Loucy (cell line): ENCODE measurements at regions not wholly inside any gene's neighbourhood (a gene's known extent, or its start where the extent isn't known, plus 50 kb on each side); places are given as distances from the start of the nearest gene placed in this dataset.
"Not testable (repeated sequence)": the region's sequence is repeated elsewhere in the genome, so short reads cannot be mapped to it uniquely, and the experiment has no call there.

Experiments
- H2AFZ ChIP-seq: fragments of 200-600 bp; sonication (generic); 2 replicates; pipeline ENCODE4 v1.6.0; 2016; ENCODE audit warnings: antibody characterized with exemption, mild to moderate bottlenecking, low read length, moderate library complexity
- H3F3A ChIP-seq: fragments of 200-600 bp; 2 replicates; pipeline ENCODE4 v1.6.0; 2016; ENCODE audit warnings: antibody characterized with exemption, low read depth, mild to moderate bottlenecking
- H3K27me3 ChIP-seq: fragments of 200-600 bp; sonication (generic); 2 replicates; pipeline ENCODE4 v1.6.1; 2014; ENCODE audit warnings: low read length, mild to moderate bottlenecking; ENCODE audit not compliant: insufficient read depth, poor library complexity, severe bottlenecking
- H3K36me3 ChIP-seq: fragments of 200-600 bp; sonication (generic); 2 replicates; pipeline ENCODE4 v1.6.1; 2016; ENCODE audit warnings: low read length; ENCODE audit not compliant: insufficient read depth
- H3K4me1 ChIP-seq: fragments of 200-600 bp; sonication (generic); 2 replicates; pipeline ENCODE4 v1.5.1; 2014; ENCODE audit warnings: low read length, mild to moderate bottlenecking; ENCODE audit not compliant: insufficient read depth, poor library complexity, severe bottlenecking
- H3K4me2 ChIP-seq: fragments of 200-600 bp; sonication (generic); 2 replicates; pipeline ENCODE4 v1.6.0; 2014; ENCODE audit warnings: antibody characterized with exemption, low read length, low read depth, mild to moderate bottlenecking; ENCODE audit not compliant: poor library complexity, severe bottlenecking
- H3K4me3 ChIP-seq: fragments of 200-600 bp; sonication (generic); 2 replicates; pipeline ENCODE4 v1.5.1; 2014; ENCODE audit warnings: low read length, mild to moderate bottlenecking, mixed read lengths; ENCODE audit not compliant: poor library complexity, severe bottlenecking
- H3K79me2 ChIP-seq: fragments of 200-600 bp; sonication (generic); 2 replicates; pipeline ENCODE4 v1.6.1; 2014; ENCODE audit warnings: low read length; ENCODE audit not compliant: insufficient read depth
- H3K9ac ChIP-seq: fragments of 200-600 bp; sonication (generic); 2 replicates; pipeline ENCODE4 v1.6.0; 2014; ENCODE audit warnings: mild to moderate bottlenecking, low read depth, low read length, moderate library complexity; ENCODE audit not compliant: poor library complexity, severe bottlenecking
- H3K9me2 ChIP-seq: fragments of 200-600 bp; sonication (generic); replicated peaks from 2 replicates; pipeline ENCODE4 v1.6.1; 2016; ENCODE audit warnings: low read depth, low read length, mixed read lengths
- H3K9me3 ChIP-seq: fragments of 200-600 bp; sonication (generic); 2 replicates; pipeline ENCODE4 v1.6.1; 2014; ENCODE audit warnings: mild to moderate bottlenecking, antibody characterized with exemption, low read length, low read depth; ENCODE audit not compliant: insufficient read depth
- H4K20me1 ChIP-seq: fragments of 200-600 bp; sonication (generic); 2 replicates; pipeline ENCODE4 v1.6.0; 2014; ENCODE audit warnings: antibody characterized with exemption, low read length, mild to moderate bottlenecking; ENCODE audit not compliant: insufficient read depth, poor library complexity, severe bottlenecking
- CTCF ChIP-seq: fragments of 200-600 bp; sonication (generic); conservative IDR thresholded peaks from 2 replicates; pipeline ENCODE4 v1.5.1; 2014; ENCODE audit warnings: mild to moderate bottlenecking, antibody characterized with exemption, low read length
- EZH2phosphoT487 ChIP-seq: fragments of 200-600 bp; IDR thresholded peaks from 2 replicates; pipeline ENCODE4 v1.6.1; 2018; ENCODE audit warnings: antibody characterized with exemption, mild to moderate bottlenecking, moderate library complexity, borderline replicate concordance

DNA sequence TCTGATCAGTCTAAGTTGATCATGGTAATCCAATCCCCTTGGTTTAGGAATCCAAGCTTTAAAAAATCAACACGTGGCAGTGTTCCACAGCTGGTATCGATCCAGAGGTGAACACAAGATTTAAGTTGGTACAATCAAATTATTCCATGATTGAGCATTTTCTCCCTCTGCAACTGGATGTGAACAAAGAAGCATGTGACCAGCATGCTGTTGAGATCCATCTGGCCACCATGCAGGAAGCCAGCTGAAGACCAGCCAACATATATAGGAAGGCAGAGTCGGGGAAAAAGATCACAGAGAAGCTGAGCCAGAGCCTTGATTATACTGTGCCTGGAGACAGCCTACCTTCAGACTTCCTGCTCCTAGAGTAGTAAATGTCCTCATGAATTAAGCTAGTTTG lies 158.3 kb downstream of the SEC23A start:
- Histone ChIP-seq H3K79me2 (no peaks in the 10 kb centered on the region), H3K36me3 (no peaks in the 10 kb centered on the region), H3K4me2 (no peak overlapping the region), H3K4me3 (no peak overlapping the region), H3K4me1 (no peaks in the 10 kb centered on the region), H2AFZ (no peak overlapping the region), H3F3A (no peaks in the 10 kb centered on the region), H4K20me1 (no peaks in the 10 kb centered on the region), H3K27me3 (no peaks in the 10 kb centered on the region), H3K9me2 (no peaks in the 10 kb centered on the region), H3K9ac (no peak overlapping the region), H3K9me3 (no peaks in the 10 kb centered on the region)
- no peak for TF ChIP-seq EZH2phosphoT487
- no peak for TF ChIP-seq CTCF

DNA sequence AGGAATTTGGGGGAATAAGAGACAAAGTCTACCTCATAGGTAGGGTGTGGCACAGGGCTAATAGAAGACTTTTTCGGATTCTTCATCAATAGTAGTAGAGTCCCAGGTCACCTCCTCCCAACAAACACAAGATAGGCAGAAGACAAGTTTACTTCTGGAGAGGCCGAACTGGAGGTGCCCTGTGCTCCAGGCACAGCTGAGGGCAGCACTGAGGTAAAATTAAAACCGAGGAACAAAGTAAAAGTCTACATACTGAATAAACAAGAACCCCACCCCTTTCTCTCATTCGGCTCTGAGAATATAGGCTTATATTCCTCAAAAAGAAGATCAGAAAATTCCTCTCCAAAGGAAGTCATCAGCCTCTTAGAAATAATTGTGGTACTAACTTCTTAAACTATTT lies 161.5 kb downstream of the SEC23A start:
- no peaks in the 10 kb centered on the region for H3K4me1 ChIP-seq
- no peak overlapping the region for H3K9ac ChIP-seq
- no peaks in the 10 kb centered on the region for H4K20me1 ChIP-seq
- no peaks in the 10 kb centered on the region for H3F3A ChIP-seq
- TF ChIP-seq CTCF (no peak), EZH2phosphoT487 (no peak)
- no peaks in the 10 kb centered on the region for H3K9me2 ChIP-seq
- H2AFZ ChIP-seq: no peak overlapping the region
- no peaks in the 10 kb centered on the region for H3K79me2 ChIP-seq
- no peaks in the 10 kb centered on the region for H3K9me3 ChIP-seq
- no peak overlapping the region for H3K4me3 ChIP-seq
- no peaks in the 10 kb centered on the region for H3K27me3 ChIP-seq
- H3K4me2 ChIP-seq: no peak overlapping the region
- no peaks in the 10 kb centered on the region for H3K36me3 ChIP-seq

DNA sequence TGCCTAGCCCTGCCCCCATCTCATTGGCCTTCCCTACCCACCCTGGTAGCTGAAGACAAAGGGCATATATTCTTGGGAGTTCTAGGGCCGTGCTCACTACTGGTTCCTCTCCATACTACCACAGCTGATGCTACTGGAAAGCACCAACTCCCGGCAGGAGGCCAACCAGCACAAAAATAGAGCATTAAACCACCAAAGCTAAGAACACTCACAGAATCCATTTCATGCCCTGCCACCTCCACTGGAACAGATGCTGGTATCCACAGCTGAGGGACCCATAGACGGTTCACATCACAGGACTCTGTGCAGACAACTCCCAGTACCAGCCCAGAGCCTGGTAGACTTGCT lies 170.4 kb downstream of the SEC23A start:
- H3K27me3 ChIP-seq, H3K36me3 ChIP-seq, H3K9me3 ChIP-seq, H3F3A ChIP-seq, H3K4me3 ChIP-seq, H3K79me2 ChIP-seq, H3K9me2 ChIP-seq, H2AFZ ChIP-seq, H3K4me2 ChIP-seq, H3K4me1 ChIP-seq, H3K9ac ChIP-seq, H4K20me1 ChIP-seq: not testable (repeated sequence)

DNA sequence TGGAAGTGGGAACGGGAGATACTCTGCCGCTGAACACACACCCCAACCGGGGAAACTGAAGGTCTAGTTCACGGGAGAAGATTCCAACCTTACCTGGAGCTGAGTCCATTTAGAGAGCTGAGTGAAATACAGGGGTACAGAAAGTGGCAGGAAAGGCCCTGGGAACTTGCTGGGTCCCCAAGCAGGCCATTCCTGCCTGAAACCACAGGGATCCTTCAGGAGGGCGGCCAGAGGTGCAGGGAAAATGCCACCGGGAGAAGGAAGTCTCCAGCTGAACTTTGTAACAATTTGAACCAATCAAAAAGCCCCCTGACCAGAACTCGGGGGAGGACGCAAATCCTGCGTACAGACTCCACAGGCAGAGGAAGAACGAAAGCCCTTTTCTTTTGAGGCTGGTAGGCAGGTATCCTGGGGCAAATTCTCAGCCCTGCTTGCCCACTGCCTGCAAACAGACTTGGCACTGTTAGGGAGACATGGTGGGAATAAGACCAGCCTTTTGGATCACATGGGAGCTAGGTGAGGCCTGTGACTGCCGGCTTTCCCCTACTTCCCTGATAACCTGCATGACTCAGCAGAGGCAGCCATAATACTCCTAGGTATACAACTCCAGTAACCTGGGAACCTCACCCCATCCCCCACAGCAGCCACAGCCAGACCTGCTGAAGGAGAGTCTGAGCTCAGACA lies 170.9 kb downstream of the SEC23A start:
- TF ChIP-seq EZH2phosphoT487: no peak
- no peak for TF ChIP-seq CTCF
- Histone ChIP-seq H3K4me1 (no peaks in the 10 kb centered on the region), H3K36me3 (no peaks in the 10 kb centered on the region), H3F3A (no peaks in the 10 kb centered on the region), H3K9me3 (no peaks in the 10 kb centered on the region), H3K9ac (no peak overlapping the region), H4K20me1 (no peaks in the 10 kb centered on the region), H3K9me2 (no peaks in the 10 kb centered on the region), H2AFZ (no peak overlapping the region), H3K27me3 (no peaks in the 10 kb centered on the region), H3K4me3 (no peak overlapping the region), H3K79me2 (no peaks in the 10 kb centered on the region), H3K4me2 (no peak overlapping the region)
